ENCODE measurements at regions not wholly inside any gene's neighbourhood (a gene's known extent, or its start where the extent isn't known, plus 50 kb on each side); places are given as distances from the start of the nearest gene placed in this dataset.
"Not testable (repeated sequence)": the region's sequence is repeated elsewhere in the genome, so short reads cannot be mapped to it uniquely, and the experiment has no call there.

DNA sequence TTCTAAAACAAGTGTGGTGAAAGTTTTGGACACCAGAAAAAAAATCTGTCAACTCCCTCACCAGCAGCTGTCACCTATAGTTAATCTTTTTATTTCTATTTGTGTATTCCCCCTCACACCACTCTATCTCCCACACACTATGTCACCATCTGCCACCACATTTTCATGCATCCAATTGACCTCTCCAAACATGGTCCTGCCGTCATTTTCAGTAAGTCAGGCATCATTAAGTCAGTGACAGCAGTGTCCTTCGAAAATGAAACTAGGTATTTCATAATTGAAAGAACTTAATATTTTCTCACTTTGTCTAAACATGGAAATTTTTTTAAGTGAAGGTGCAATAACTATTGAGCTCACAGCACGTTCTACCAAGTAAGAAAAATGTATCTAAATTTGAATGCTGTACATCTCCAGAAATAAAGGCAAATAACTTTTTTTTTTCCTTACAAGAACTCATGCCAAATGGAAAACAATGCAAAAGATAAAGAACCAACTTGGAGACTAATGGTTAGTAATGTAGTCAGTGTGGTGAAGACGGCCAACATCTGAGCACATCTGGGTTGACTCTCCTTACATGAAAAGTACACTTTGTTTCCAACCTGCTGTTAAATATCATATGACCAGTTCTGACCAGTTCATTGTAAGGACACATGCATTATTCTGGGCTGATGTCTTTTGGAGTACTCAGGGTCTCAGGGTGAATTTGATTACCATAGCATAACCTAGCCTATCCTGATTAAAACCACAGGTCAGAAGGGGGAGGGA lies 623.3 kb upstream of the MANEA start:
- no peak for DNase-seq

DNA sequence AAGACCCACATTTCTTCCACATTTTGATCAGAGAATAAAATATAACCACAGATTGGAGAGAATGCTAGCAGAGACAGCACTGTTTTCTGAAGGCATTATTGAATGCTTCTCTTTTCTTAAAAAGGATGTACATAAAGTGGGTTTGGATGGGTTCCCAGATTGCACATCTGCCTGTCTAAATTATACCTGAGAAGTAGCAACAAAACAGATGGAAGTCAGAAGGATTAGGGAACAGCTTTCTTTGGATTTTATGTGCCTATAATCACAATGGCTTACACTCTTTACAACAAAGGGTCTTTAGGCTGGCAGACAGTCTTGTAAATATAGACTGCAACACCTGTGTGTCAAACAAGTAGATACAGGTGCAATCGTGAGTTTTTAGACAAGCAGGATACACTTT lies 622.2 kb upstream of the MANEA start:
- peak; percentile 4 to 19 for DNase-seq

DNA sequence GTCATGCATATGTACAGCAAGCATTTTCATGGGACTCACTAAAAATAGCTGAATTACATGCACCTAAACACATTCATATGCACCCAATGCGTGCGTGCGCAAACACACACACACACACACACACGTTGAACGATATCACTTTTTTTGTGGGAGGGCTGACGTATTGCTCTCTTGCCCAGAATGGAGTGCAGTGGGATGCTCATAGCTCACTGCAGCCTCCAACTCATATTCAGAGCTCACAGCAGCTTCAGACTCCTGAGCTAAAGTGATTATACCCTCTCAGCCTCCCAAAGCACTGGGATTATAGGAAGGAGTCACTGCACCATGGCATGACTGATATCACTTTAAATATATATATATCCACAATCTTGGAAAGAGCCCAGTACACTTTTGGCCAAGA lies 620.4 kb upstream of the MANEA start:
- DNase-seq, result no peak

DNA sequence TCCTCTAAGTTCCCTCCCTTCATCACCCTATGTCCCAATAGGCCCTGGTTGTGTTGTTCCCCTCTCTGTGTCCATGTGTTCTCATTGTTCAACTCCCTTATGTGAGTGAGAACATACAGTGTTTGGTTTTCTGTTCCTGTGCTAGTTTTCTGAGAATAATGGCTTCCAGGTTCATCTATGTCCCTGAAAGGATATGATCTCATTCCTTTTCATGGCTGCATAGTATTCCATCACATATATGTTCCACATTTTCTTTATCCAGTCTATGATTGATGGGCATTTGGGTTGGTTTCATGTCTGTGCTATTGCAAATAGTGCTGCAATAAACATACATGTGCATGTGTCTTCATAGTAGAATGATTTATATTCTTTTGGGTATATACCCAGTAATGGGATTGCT lies 612.6 kb upstream of the MANEA start:
- DNase-seq, result not testable (repeated sequence)

DNA sequence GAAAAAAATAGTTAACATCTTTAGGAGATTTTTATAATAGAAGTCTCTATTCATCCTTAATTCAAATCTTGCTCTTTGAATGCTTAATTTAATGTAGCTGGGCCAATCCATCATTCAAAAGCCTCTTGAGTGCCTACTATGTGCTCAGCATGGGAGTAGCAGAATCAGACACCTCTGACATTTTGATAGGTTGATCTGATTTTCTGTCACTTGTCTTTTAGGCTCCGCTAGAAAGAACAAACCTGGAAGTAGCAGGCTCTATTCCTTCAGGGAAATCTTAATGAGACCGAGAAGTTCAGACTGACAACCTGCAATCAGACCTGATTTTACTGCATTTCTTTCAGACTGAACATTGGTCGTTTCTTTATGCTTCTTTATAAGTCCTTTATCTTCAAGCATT lies 588.6 kb upstream of the MANEA start:
- DNase-seq, result no peak

DNA sequence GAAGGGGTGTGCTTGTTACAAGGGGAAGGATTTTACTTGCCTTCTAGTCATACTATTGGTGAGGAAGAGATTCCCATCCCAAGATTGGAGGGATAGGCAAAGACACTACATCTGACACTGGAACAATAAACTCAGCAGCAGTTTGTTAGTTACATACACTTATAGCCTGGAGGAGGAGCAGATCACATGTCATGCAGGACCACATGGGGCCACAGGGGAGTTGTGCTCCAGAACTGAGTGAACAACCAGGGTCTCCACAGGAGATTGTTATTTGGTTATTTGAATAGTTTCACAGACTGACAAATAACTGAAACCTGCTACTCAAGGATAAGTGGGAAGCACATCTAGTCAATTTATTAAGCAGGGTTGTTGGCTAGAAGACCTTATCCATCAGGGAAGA lies 559.4 kb upstream of the MANEA start:
- no peak for DNase-seq
